Endothelial cell of umbilical vein (primary cell): ENCODE measurements at regions not wholly inside any gene's neighbourhood (a gene's known extent, or its start where the extent isn't known, plus 50 kb on each side); places are given as distances from the start of the nearest gene placed in this dataset.

Experiments
- BruUV-seq: library from RNA; stranded (reverse); fragments of 400-500 nt; replicated peaks from 2 replicates; lab custom pipeline; 2021; lab: Mats Ljungman, UMichigan
- CTCF ChIA-PET: fragments of 300-600, 350-600 bp; sonication (Branson Sonifier 250); formaldehyde crosslinking; loops from one replicate; lab custom pipeline; 2021; ENCODE audit warnings: antibody characterized with exemption, inconsistent platforms; lab: Charles Lee
- POLR2A ChIA-PET: fragments of 300-600, 350-600 bp; sonication (Branson Sonifier 250); formaldehyde crosslinking; loops from one replicate; lab custom pipeline; 2021; ENCODE audit warnings: antibody characterized with exemption, inconsistent platforms; lab: Charles Lee
- DNase-seq: peaks from one replicate; pipeline ENCODE4 v3.0.0-alpha.2; 2011; ENCODE audit warnings: low read depth, low spot score
- FAIRE-seq: peaks from 2 replicates; lab custom pipeline; 2011; peaks lifted over from hg19 to GRCh38; lab: Jason Lieb, UNC
- H2AFZ ChIP-seq: 2 replicates; pipeline ENCODE4 v1.6.0; 2012; ENCODE audit warnings: low read depth, low read length, control low read depth, inconsistent platforms
- H3K27ac ChIP-seq: 2 replicates; pipeline ENCODE4 v1.5.1; 2011; ENCODE audit warnings: low read depth, mild to moderate bottlenecking, control low read depth, low read length, moderate library complexity; ENCODE audit not compliant: insufficient read depth
- H3K27me3 ChIP-seq, 2 experiments: 2 replicates each; pipeline versions ENCODE4 v1.6.0 to v1.6.1; 2011; ENCODE audit warnings: low read length in 2 of 2, mixed read lengths in 1 of 2; ENCODE audit not compliant: control insufficient read depth in 2 of 2, insufficient read depth in 2 of 2
- H3K36me3 ChIP-seq, 2 experiments: 2 replicates in 1 of 2; 3 replicates in 1 of 2; pipeline ENCODE4 v1.5.1; 2011; ENCODE audit warnings: low read length in 2 of 2, mild to moderate bottlenecking in 1 of 2, moderate library complexity in 1 of 2; ENCODE audit not compliant: control insufficient read depth in 2 of 2, insufficient read depth in 2 of 2; ENCODE audit errors: extremely low read depth in 1 of 2
- H3K4me1 ChIP-seq: 3 replicates; pipeline ENCODE4 v1.5.1; 2011; ENCODE audit warnings: mild to moderate bottlenecking, low read length; ENCODE audit not compliant: control insufficient read depth, insufficient read depth; ENCODE audit errors: extremely low read depth
- H3K4me2 ChIP-seq: 2 replicates; pipeline ENCODE4 v1.6.1; 2011; ENCODE audit warnings: low read length, control low read depth, mixed read lengths; ENCODE audit not compliant: insufficient read depth
- H3K4me3 ChIP-seq, 3 experiments: fragments of 200-600 bp in 1 of 3; sonication (generic), shearing (Covaris generic) in 1 of 3; replicated peaks in 1 of 3; 2 replicates each; pipeline ENCODE4 v1.5.1; 2011 to 2016; ENCODE audit warnings: control low read depth in 3 of 3, low read length in 3 of 3, mild to moderate bottlenecking in 2 of 3, inconsistent platforms in 1 of 3, low read depth in 1 of 3, moderate library complexity in 1 of 3; ENCODE audit not compliant: insufficient read depth in 1 of 3
- H3K79me2 ChIP-seq: 2 replicates; pipeline ENCODE4 v1.6.0; 2012; ENCODE audit warnings: low read length, inconsistent platforms; ENCODE audit not compliant: control insufficient read depth, insufficient read depth
- H3K9ac ChIP-seq: replicated peaks from 2 replicates; pipeline ENCODE3; 2011; ENCODE audit warnings: low read length, control low read depth; ENCODE audit not compliant: insufficient read depth; ENCODE audit errors: extremely low read depth
- H3K9me1 ChIP-seq: replicated peaks from 3 replicates; pipeline ENCODE4 v1.6.0; 2011; ENCODE audit warnings: mild to moderate bottlenecking, low read length; ENCODE audit not compliant: control insufficient read depth, insufficient read depth; ENCODE audit errors: extremely low read depth
- H3K9me3 ChIP-seq: replicated peaks from 2 replicates; pipeline ENCODE4 v1.5.1; 2012; ENCODE audit warnings: low read length, inconsistent platforms; ENCODE audit not compliant: control insufficient read depth, insufficient read depth
- H4K20me1 ChIP-seq: replicated peaks from 2 replicates; pipeline ENCODE3; 2011; ENCODE audit warnings: mild to moderate bottlenecking, low read length; ENCODE audit not compliant: control insufficient read depth, insufficient read depth; ENCODE audit errors: extremely low read depth
- CTCF ChIP-seq, 2 donors: IDR thresholded peaks; 1 replicate in 1 of 2; 2 replicates in 1 of 2; pipeline ENCODE4 v1.5.1; 2011; ENCODE audit warnings: low read length in 2 of 2, mild to moderate bottlenecking in 2 of 2, moderate library complexity in 2 of 2, control low read depth in 1 of 2, inconsistent platforms in 1 of 2, low read depth in 1 of 2; ENCODE audit not compliant: insufficient read depth in 1 of 2; ENCODE audit errors: extremely low read depth in 1 of 2
- EZH2 ChIP-seq: IDR thresholded peaks from 2 replicates; pipeline ENCODE4 v1.6.1; 2012; ENCODE audit warnings: borderline replicate concordance, low read depth, mild to moderate bottlenecking, moderate library complexity, low read length, inconsistent platforms; ENCODE audit not compliant: severe bottlenecking
- FOS ChIP-seq: IDR thresholded peaks from 2 replicates; pipeline ENCODE4 v1.6.1; 2011; ENCODE audit warnings: mild to moderate bottlenecking, low read length, moderate library complexity, borderline replicate concordance; ENCODE audit not compliant: insufficient read depth
- GATA2 ChIP-seq: IDR thresholded peaks from 2 replicates; pipeline ENCODE4 v1.7.0; 2011; ENCODE audit warnings: low read depth, mild to moderate bottlenecking, moderate library complexity, mixed read lengths, low read length; ENCODE audit not compliant: insufficient read length, insufficient read depth
- MAX ChIP-seq: IDR thresholded peaks from 2 replicates; pipeline ENCODE4 v1.6.1; 2011; ENCODE audit not compliant: insufficient read depth, insufficient read length
- MYC ChIP-seq: IDR thresholded peaks from one replicate; pipeline ENCODE4 v1.6.1; 2011; ENCODE audit warnings: mild to moderate bottlenecking, low read depth, low read length
- POLR2A ChIP-seq: IDR thresholded peaks from 2 replicates; pipeline ENCODE4 v1.6.1; 2012; ENCODE audit warnings: low read depth, mild to moderate bottlenecking, control low read depth, low read length
- POLR2AphosphoS5 ChIP-seq: IDR thresholded peaks from 2 replicates; pipeline ENCODE4 v1.6.1; 2012; ENCODE audit warnings: low read depth, mild to moderate bottlenecking, control low read depth, low read length, moderate library complexity; ENCODE audit not compliant: insufficient read depth
- dilution Hi-C: fragments of 300-500 bp; cut with MboI; formaldehyde crosslinking; loops from one replicate; pipeline ENCODE4 v1.15.0; 2019; ENCODE audit warnings: low sequenced_read_pairs; ENCODE audit not compliant: extremely low pct_ligation_motif_present
- intact Hi-C: fragments of 100-400 bp; cut with micrococcal nuclease; formaldehyde crosslinking; loops from one replicate; pipeline ENCODE4 v1.10.0; 2022

GRCh38 chr12:103198499-103198898, 241.0 kb downstream of the ASCL1 start:
- dilution Hi-C loops, result no loop called here
- Histone ChIP-seq H3K27me3 (no peaks in the 10 kb centered on the region), H3K9me3 (no peaks in the 10 kb centered on the region), H3K4me2 (no peak overlapping the region), H3K4me1 (no peaks in the 10 kb centered on the region), H2AFZ (no peak overlapping the region), H3K79me2 (no peaks in the 10 kb centered on the region), H3K36me3 (no peaks in the 10 kb centered on the region), H3K9ac (no peak overlapping the region), H3K9me1 (no peaks in the 10 kb centered on the region), H3K27ac (no peak overlapping the region), H3K4me3 (no peak overlapping the region), H4K20me1 (no peaks in the 10 kb centered on the region)
- TF ChIP-seq POLR2A, result no peak
- TF ChIP-seq CTCF (IDR thresholded peaks at IDR 0.05; ENCODE audit: extremely low read depth in 1 of 2, insufficient read depth in 1 of 2, low read depth in 1 of 2, low read length in 2 of 2), result no peak
- TF ChIP-seq POLR2AphosphoS5, result no peak
- TF ChIP-seq FOS, result no peak
- TF ChIP-seq EZH2, result no peak
- TF ChIP-seq MAX, result no peak
- no peak for TF ChIP-seq MYC
- no peak for TF ChIP-seq GATA2
- BruUV-seq, result no TSS peak
- ChIA-PET CTCF (no interaction called here), POLR2A (no interaction called here)
- intact Hi-C loops, result no loop called here
- no peak for DNase-seq
- FAIRE-seq, result no peak
